Mucosa of descending colon (tissue), 3 donors: ENCODE measurements at regions not wholly inside any gene's neighbourhood (a gene's known extent, or its start where the extent isn't known, plus 50 kb on each side); places are given as distances from the start of the nearest gene placed in this dataset.

ENCODE experiments used
- ATAC-seq: fragments of 200-7000 bp; cut with Tn5 transposase; one replicate; pipeline ENCODE4 v1.9.1; 2020; ENCODE audit warnings: mild to moderate bottlenecking, moderate library complexity
- DNase-seq, 3 donors: peaks; one replicate each; pipeline ENCODE4 v3.0.0-alpha.2; 2020
- H3K36me3 ChIP-seq: fragments of 200-600 bp; one replicate; pipeline ENCODE4 v1.8.0; 2021; ENCODE audit warnings: low read depth, mild to moderate bottlenecking
- H3K4me1 ChIP-seq: fragments of 200-600 bp; one replicate; pipeline ENCODE4 v1.8.0; 2021; ENCODE audit warnings: low read depth, mild to moderate bottlenecking
- H3K4me3 ChIP-seq: fragments of 200-600 bp; one replicate; pipeline ENCODE4 v1.8.0; 2021; ENCODE audit warnings: mild to moderate bottlenecking
- H3K9me3 ChIP-seq: fragments of 200-600 bp; one replicate; pipeline ENCODE4 v1.8.0; 2021; ENCODE audit warnings: mild to moderate bottlenecking
- CTCF ChIP-seq: fragments of 200-600 bp; IDR thresholded peaks from one replicate; pipeline ENCODE4 v1.8.0; 2022; ENCODE audit warnings: antibody characterized with exemption, mild to moderate bottlenecking
- intact Hi-C, 2 donors: fragments of 100-400 bp; cut with DNase I in 1 of 2; cut with micrococcal nuclease in 1 of 2; formaldehyde crosslinking; loops; one replicate each; pipeline versions ENCODE4 v1.11.0 to v1.11.1; 2022; cut with DNase I, micrococcal nuclease
- donor health status: DM: no; HTN: no; CAD: no; lungs with moderate emphysema.
- donor health status: DM: no; HTN: no; CAD: no.
- donor health status: DM: no; HTN: yes; CAD: no.

- H3K4me3 ChIP-seq: no peak overlapping the region
- intact Hi-C loops: no loop called here
- ATAC-seq (no peak), DNase-seq (no peak)
- no peaks in the 10 kb centered on the region for H3K4me1 ChIP-seq
- no peaks in the 10 kb centered on the region for H3K9me3 ChIP-seq
- no peak for TF ChIP-seq CTCF
- H3K36me3 ChIP-seq: no peaks in the 10 kb centered on the region
Observed at GRCh38 chr10:117886766-117887165, 160.0 kb downstream of the RAB11FIP2 start.

GRCh38 chr10:117889664-117890063 is 157.1 kb downstream of the RAB11FIP2 start:
- H3K9me3 ChIP-seq: no peaks in the 10 kb centered on the region
- no peak for ATAC-seq
- intact Hi-C loops: no loop called here
- no peak for TF ChIP-seq CTCF
- no peak for DNase-seq
- H3K4me1 ChIP-seq: no peaks in the 10 kb centered on the region
- H3K4me3 ChIP-seq: no peak overlapping the region
- no peaks in the 10 kb centered on the region for H3K36me3 ChIP-seq

GRCh38 chr10:117892681-117893220 is 154.0 kb downstream of the RAB11FIP2 start:
- no peaks in the 10 kb centered on the region for H3K4me1 ChIP-seq
- no peak for ATAC-seq
- intact Hi-C loops: no loop called here
- H3K9me3 ChIP-seq: no peaks in the 10 kb centered on the region
- TF ChIP-seq CTCF: no peak
- no peaks in the 10 kb centered on the region for H3K36me3 ChIP-seq
- H3K4me3 ChIP-seq: no peak overlapping the region
- DNase-seq: no peak

GRCh38 chr10:117894339-117894738 is 152.4 kb downstream of the RAB11FIP2 start:
- no peak overlapping the region for H3K4me3 ChIP-seq
- no peak for ATAC-seq
- H3K4me1 ChIP-seq: no peaks in the 10 kb centered on the region
- H3K9me3 ChIP-seq: no peaks in the 10 kb centered on the region
- no peak for DNase-seq
- no peaks in the 10 kb centered on the region for H3K36me3 ChIP-seq
- TF ChIP-seq CTCF: no peak
- intact Hi-C loops: no loop called here

- DNase-seq (no peak), ATAC-seq (no peak)
- no peaks in the 10 kb centered on the region for H3K9me3 ChIP-seq
- no peak overlapping the region for H3K4me3 ChIP-seq
- no peaks in the 10 kb centered on the region for H3K4me1 ChIP-seq
- no peaks in the 10 kb centered on the region for H3K36me3 ChIP-seq
- TF ChIP-seq CTCF: no peak
- intact Hi-C loops: no loop called here
Observed at GRCh38 chr10:117896517-117896916, 150.2 kb downstream of the RAB11FIP2 start.

GRCh38 chr10:117899181-117899683 is 147.5 kb downstream of the RAB11FIP2 start:
- Histone ChIP-seq H3K4me3 (no peak overlapping the region), H3K36me3 (no peaks in the 10 kb centered on the region), H3K4me1 (no peaks in the 10 kb centered on the region), H3K9me3 (no peaks in the 10 kb centered on the region)
- no peak for ATAC-seq
- TF ChIP-seq CTCF: no peak
- intact Hi-C loops: no loop called here
- no peak for DNase-seq
